ENCODE measurements at regions not wholly inside any gene's neighbourhood (a gene's known extent, or its start where the extent isn't known, plus 50 kb on each side); places are given as distances from the start of the nearest gene placed in this dataset.

GRCh38 chr9:28883234-28883633 is 1310.0 kb upstream of the C9orf72 start:
- DNase-seq (ENCODE audit: extremely low read depth, low read depth): no peak
- TF ChIP-seq CTCF (IDR thresholded peaks at IDR 0.05; ENCODE audit: low read depth, low read length): no peak

- no peak for TF ChIP-seq CTCF (IDR thresholded peaks at IDR 0.05; ENCODE audit: low read depth, low read length)
These were observed 1314.1 kb upstream of the C9orf72 start for GRCh38 chr9:28887188-28887884.

DNA sequence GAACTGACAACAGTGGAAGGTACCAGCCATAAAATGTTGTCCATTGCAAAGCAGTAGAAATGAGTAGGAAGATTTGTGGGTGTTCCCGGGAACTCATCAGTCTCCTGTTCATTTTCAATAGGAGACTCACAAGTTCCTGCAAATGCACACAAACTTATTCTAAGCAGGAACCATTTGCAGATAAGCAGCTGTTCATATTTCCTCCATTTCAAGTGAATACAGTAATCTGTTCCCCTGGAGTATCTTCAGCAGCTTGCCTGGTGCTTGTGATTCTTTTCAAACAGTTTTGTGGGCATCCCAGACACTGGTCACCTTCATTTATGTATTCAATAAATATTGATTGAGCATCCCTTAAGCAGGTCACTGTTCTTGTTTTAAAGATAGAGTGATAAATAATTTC is 1315.5 kb upstream of the C9orf72 start:
- TF ChIP-seq CTCF (IDR thresholded peaks at IDR 0.05; ENCODE audit: low read depth, low read length): no peak

More at GRCh38 chr9:28887188-28887884, 1314.1 kb upstream of the C9orf72 start:
- DNase-seq (ENCODE audit: extremely low read depth, low read depth): no peak

DNA sequence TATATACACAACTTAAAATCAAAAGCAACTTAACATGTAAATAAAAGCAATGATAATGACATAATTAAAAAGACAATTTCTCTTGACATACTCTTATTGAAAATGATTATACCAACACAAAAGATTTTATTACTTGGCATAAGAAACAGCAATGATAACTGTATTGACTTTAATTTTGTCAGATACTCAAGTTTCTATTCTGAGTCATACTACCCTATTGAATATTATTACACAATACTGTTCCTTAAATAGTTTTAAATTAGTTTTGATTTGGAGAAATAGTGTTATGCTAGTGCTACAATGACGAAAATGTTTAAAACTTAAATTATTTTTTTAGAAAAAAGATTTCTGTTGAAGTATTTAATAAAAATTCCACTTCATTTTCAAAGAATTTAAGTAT is 1319.3 kb upstream of the C9orf72 start:
- no peak for DNase-seq (ENCODE audit: extremely low read depth, low read depth)
- no peak for TF ChIP-seq CTCF (IDR thresholded peaks at IDR 0.05; ENCODE audit: low read depth, low read length)

More for the DNA sequence above, 1315.5 kb upstream of the C9orf72 start:
- DNase-seq (ENCODE audit: extremely low read depth, low read depth): no peak

- no peak for DNase-seq (ENCODE audit: extremely low read depth, low read depth)
- no peak for TF ChIP-seq CTCF (IDR thresholded peaks at IDR 0.05; ENCODE audit: low read depth, low read length)
These were observed 1326.0 kb upstream of the C9orf72 start for GRCh38 chr9:28899267-28899666.

DNA sequence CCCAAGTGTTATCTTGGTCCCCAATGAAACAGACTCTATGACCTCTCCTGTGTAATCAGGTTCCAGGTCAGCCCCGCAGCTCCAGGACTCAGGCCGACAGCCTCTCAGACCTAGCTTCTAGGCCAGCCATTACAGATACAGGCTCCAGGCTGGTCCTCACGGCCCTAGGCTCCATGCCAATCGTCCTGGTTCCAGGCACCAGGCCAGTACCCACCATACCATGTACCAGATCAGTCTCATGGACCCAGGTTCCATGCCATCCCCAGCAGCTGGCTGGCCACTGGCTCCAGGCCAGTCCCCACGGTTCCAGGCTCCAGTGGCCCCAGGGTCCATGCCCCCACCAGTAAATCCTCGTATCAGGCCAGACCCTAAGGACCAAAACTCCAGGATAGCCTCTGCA is 1326.6 kb upstream of the C9orf72 start:
- no peak for DNase-seq (ENCODE audit: extremely low read depth, low read depth)

More for the DNA sequence above, 1326.6 kb upstream of the C9orf72 start:
- no peak for TF ChIP-seq CTCF (IDR thresholded peaks at IDR 0.05; ENCODE audit: low read depth, low read length)

All from AG09319 (cell line).